H7 (cell line): ENCODE measurements at regions not wholly inside any gene's neighbourhood (a gene's known extent, or its start where the extent isn't known, plus 50 kb on each side); places are given as distances from the start of the nearest gene placed in this dataset.

Experiments used
- DNase-seq: peaks from one replicate; pipeline ENCODE4 v3.0.0; 2012
- H3K27me3 ChIP-seq: 2 replicates; pipeline ENCODE4 v1.6.0; 2011; ENCODE audit warnings: mild to moderate bottlenecking, low read length; ENCODE audit not compliant: control insufficient read depth, insufficient read depth
- H3K36me3 ChIP-seq: replicated peaks from 2 replicates; pipeline ENCODE4 v1.5.1; 2011; ENCODE audit warnings: low read length; ENCODE audit not compliant: control insufficient read depth, insufficient read depth
- H3K4me3 ChIP-seq: 2 replicates; pipeline ENCODE4 v1.5.1; 2011; ENCODE audit warnings: low read depth, mild to moderate bottlenecking, control low read depth, low read length, moderate library complexity; ENCODE audit not compliant: insufficient read depth

GRCh38 chr22:23522623-23523251 lies 57.4 kb downstream of the IGLL1 start:
- DNase-seq = peak; percentile 76
- Histone ChIP-seq H3K36me3 (no peaks in the 10 kb centered on the region), H3K4me3 (peak overlapping the region; percentile 24; the same call in 1 of the 2 replicates), H3K27me3 (peaks cover 46% of the 10 kb centered on the region)

- H3K36me3 ChIP-seq = no peaks in the 10 kb centered on the region
- peak overlapping the region; percentile 54 for H3K4me3 ChIP-seq
- DNase-seq = peak; percentile 99
- peaks cover 44% of the 10 kb centered on the region for H3K27me3 ChIP-seq
Measured at GRCh38 chr22:23521441-23522113, 58.5 kb downstream of the IGLL1 start.

- Histone ChIP-seq H3K36me3 (no peaks in the 10 kb centered on the region), H3K4me3 (peak overlapping the region; percentile 54; the same call in 1 of the 2 replicates), H3K27me3 (peaks cover 44% of the 10 kb centered on the region)
- peak; percentile 78 for DNase-seq
Measured at GRCh38 chr22:23520863-23521440, 59.1 kb downstream of the IGLL1 start.

DNA sequence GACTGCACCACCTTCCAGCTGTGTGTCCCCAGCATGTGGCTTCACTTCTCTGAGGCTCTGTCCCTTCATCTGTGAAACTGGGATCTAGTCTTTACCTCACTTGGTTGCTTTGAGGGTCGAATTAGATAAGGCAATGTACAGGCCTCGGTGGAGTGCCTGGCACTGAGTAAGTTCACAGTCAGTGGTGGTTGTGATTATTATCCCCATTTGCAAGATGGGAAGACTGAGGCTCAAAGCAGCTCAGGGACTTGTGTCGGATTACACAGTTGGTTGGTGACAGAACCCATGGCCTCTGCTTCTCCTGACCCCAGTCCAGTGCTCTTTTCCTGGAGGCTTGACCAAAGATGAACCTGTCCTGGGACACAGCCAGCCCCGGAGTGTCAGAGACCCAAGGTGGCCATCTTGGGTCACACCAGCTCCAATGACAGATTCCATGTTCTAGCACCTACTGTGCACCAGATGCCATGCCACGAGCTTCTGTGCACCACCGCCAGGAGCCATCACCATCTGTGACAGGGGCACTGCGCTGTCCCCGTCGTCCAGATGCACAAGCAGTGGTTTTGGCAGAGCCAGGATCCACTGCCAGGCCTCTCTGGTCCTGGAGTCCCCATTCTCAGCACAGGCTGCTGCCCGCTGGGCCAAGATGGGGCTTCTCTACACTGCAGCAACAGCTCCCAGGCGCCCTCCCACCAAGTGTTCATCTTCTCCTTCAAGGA lies 60.5 kb downstream of the IGLL1 start:
- Histone ChIP-seq H3K27me3 (peaks cover 40% of the 10 kb centered on the region), H3K4me3 (no peak overlapping the region), H3K36me3 (no peaks in the 10 kb centered on the region)
- DNase-seq = no peak

DNA sequence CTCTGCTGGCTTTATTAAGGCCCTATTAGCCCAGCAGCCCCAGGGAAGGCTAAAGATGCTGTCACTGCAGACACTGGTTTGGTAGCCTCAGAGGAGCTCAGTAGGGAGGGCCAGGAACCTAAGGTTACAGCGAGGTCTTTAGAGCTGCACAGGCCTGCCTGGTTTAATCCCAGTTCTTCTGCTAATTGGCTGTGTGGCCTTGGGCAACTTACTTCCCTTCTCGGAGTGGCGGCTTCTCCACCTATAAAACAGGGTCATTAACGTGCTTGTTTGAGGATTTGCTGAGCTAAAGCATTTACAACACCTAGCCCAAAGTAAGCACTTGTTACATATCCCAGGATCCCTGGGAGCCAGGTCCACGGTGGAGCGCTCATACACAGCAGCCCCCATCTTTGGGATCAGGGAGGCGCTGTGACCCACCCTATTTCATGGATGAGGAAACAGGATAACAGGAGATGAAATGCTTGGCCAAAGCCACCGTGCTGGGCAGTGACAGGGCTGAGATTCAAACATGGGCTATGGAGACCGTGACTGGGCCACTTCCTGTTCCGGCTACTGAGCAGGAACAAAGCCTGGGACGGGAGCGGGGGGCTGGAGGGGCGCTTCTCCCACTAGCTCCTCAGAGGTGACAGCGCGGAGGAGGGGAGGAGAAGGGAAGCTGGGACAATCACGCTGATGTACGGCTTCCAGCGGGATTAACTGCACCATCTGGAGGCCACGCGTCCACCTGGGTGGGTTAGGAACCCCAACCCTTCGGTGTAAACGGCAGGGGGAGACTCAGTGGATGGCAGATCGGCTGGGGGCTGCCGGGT lies 61.5 kb downstream of the IGLL1 start:
- Histone ChIP-seq H3K27me3 (peaks cover 32% of the 10 kb centered on the region), H3K4me3 (no peak overlapping the region), H3K36me3 (no peaks in the 10 kb centered on the region)
- DNase-seq = no peak

DNA sequence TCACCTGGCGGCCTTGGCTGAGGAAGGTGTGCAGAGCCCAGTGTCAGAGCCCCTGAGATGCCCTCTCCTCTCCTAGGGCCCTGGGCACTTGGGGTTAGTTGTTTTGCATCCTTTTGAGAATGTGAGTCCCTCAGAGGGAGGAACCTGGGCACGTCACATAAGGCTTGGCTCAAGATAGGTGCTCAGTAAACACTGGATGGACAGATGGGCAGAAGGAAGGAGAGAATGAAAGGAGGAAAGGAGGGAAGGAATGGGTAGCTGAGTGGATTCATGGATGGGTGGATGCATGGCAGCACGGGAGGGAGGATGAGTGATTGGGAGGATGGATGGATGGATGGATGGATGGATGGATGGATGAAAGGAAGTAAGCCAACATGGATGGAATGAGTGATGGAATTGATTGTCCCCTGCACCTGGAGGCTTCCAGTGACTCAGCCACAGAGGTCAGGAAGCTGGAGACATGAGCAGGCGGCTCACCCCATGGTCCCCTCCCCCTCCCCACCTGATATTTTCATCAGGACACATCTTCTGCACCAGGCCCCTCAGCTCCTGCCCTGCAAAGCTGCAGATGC lies 62.2 kb downstream of the IGLL1 start:
- Histone ChIP-seq H3K36me3 (no peaks in the 10 kb centered on the region), H3K27me3 (peaks cover 26% of the 10 kb centered on the region), H3K4me3 (no peak overlapping the region)
- DNase-seq = no peak

DNA sequence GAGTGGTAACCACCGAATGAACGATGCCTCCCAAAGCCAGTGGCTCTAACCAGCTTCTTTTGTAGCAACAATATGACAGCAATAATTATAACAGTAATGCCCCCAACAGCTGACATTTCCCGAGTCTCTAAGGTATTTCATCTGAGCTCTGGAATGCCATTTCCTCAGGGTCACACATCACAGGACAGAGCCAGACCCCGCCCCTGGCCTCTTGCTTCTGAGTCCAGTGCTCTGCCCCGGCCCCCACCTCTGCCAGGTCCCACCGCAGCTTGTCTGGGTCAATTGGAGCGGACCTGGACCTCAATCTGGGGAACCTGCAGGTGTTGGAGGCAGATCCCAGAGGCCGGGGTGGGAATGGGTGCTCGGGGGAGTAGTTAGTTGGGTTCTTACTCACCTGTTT lies 63.8 kb downstream of the IGLL1 start:
- no peak for DNase-seq
- Histone ChIP-seq H3K4me3 (no peak overlapping the region), H3K27me3 (peaks cover 21% of the 10 kb centered on the region), H3K36me3 (no peaks in the 10 kb centered on the region)

DNA sequence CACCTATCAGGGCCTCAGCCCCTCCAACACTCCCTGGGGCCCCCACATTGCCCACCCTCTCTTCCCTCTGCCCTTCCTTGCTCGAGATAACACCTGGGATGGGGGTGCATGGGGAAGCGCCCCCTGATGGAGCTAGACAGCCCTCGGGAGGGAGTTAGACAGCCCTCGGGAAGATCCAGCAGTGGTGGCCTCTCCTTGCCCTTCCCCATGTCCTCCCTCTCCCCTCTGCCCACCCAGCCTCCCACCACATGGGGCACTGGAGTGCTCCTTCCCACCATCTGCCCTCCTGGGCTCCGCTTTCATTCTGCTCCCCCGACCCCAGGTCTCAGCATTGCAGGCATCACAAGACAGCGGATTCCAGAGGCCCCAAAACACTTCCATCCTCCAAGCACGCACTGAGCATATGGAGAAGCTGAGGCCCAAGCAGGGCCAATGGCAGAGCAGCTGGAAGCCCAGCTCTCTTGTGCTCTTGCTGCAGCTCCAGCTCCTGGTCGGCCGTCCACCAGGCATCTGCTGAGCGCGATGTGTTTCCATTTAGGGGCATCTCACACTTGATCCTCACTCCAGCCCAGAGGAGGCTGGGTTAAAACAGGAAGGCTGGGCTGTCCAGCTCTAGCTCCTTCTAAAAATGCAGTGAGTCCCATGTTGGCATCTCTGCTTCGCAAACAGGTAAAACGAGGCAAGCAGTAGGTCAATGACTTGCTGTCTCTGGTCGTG lies 65.6 kb downstream of the IGLL1 start:
- peak; percentile 78 for DNase-seq
- H3K27me3 ChIP-seq = peaks cover 8% of the 10 kb centered on the region
- no peak overlapping the region for H3K4me3 ChIP-seq
- H3K36me3 ChIP-seq = no peaks in the 10 kb centered on the region

- no peak for DNase-seq
- H3K4me3 ChIP-seq = no peak overlapping the region
Measured at GRCh38 chr22:23513705-23514104, 66.4 kb downstream of the IGLL1 start.

GRCh38 chr22:23513133-23513532 lies 67.0 kb downstream of the IGLL1 start:
- H3K27me3 ChIP-seq = peaks cover 2% of the 10 kb centered on the region; the same call in 1 of the 2 replicates
- no peak overlapping the region for H3K4me3 ChIP-seq
- no peak for DNase-seq
- H3K36me3 ChIP-seq = no peaks in the 10 kb centered on the region

More at GRCh38 chr22:23513705-23514104, 66.4 kb downstream of the IGLL1 start:
- Histone ChIP-seq H3K36me3 (no peaks in the 10 kb centered on the region), H3K27me3 (peaks cover 2% of the 10 kb centered on the region; the same call in 1 of the 2 replicates)

- DNase-seq = no peak
Measured at GRCh38 chr22:23512721-23513120, 67.4 kb downstream of the IGLL1 start.

GRCh38 chr22:23512348-23512705 lies 67.8 kb downstream of the IGLL1 start:
- no peak overlapping the region for H3K4me3 ChIP-seq
- H3K27me3 ChIP-seq = peaks cover 2% of the 10 kb centered on the region; the same call in 1 of the 2 replicates
- no peak for DNase-seq
- H3K36me3 ChIP-seq = no peaks in the 10 kb centered on the region

More at GRCh38 chr22:23512721-23513120, 67.4 kb downstream of the IGLL1 start:
- Histone ChIP-seq H3K4me3 (no peak overlapping the region), H3K27me3 (peaks cover 2% of the 10 kb centered on the region; the same call in 1 of the 2 replicates), H3K36me3 (no peaks in the 10 kb centered on the region)

DNA sequence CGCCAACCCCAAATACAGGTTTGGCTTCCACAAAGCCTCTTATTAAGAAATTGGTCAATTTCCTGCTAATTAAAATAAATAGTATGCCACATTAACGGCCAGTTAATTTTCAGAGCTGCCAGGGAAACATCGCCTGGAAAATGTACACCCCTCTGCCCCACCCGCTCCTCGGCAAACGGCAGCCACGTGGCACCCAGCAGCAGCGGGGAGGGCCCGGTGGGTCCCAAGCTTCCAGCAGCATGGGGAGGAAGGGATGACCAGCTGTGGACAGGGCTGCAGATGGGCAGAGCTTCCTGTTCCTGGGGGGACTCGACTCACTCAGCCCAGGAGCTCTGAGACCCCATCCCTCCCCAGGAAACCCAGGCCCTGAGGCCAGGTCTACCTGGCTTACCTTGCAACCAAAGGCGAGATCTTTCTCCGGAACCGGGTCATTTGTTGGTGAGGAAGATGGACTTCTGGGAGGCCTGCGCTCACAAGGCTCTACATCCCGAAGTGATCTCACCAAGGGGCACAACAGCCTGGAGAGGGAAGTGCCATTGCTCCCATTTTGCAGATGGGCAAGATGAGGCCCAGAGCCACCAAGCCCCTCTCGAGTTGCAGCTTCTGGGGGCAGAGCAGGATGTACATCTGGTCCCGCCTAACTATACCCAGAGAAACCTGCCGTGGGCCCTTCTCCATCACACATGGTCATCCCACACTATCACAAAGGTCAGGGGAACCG lies 68.3 kb downstream of the IGLL1 start:
- Histone ChIP-seq H3K36me3 (no peaks in the 10 kb centered on the region), H3K4me3 (no peak overlapping the region), H3K27me3 (peaks cover 2% of the 10 kb centered on the region; the same call in 1 of the 2 replicates)
- no peak for DNase-seq
